Neural cell (in vitro differentiated cells): ENCODE measurements at regions not wholly inside any gene's neighbourhood (a gene's known extent, or its start where the extent isn't known, plus 50 kb on each side); places are given as distances from the start of the nearest gene placed in this dataset.

Experiments
- H2AFZ ChIP-seq: fragments of 200-600, 300-800 bp; sonication (generic), shearing (Covaris generic); 2 replicates; pipeline ENCODE4 v1.6.0; 2014; ENCODE audit warnings: low read depth, mild to moderate bottlenecking, antibody characterized with exemption, low read length, moderate library complexity
- H3F3A ChIP-seq: fragments of 200-600 bp; shearing (Covaris generic); 2 replicates; pipeline ENCODE4 v1.6.1; 2016; ENCODE audit warnings: mild to moderate bottlenecking, moderate library complexity, mixed read lengths, antibody characterized with exemption, low read length; ENCODE audit not compliant: insufficient read depth, poor library complexity, severe bottlenecking
- H3K27ac ChIP-seq: fragments of 200-600, 300-800 bp; sonication (generic), shearing (Covaris generic); 2 replicates; pipeline ENCODE4 v1.5.1; 2014; ENCODE audit warnings: mild to moderate bottlenecking, low read length, moderate library complexity
- H3K27me3 ChIP-seq: fragments of 300-800, 200-600 bp; sonication (generic), shearing (Covaris generic); 2 replicates; pipeline ENCODE4 v1.6.0; 2014; ENCODE audit warnings: mild to moderate bottlenecking, low read depth, low read length, moderate library complexity; ENCODE audit not compliant: insufficient read depth
- H3K36me3 ChIP-seq: fragments of 300-800, 200-600 bp; sonication (generic), shearing (Covaris generic); 2 replicates; pipeline ENCODE4 v1.5.1; 2014; ENCODE audit warnings: mild to moderate bottlenecking, antibody characterized with exemption, low read length, moderate library complexity; ENCODE audit not compliant: insufficient read depth
- H3K4me2 ChIP-seq: fragments of 300-800, 200-600 bp; sonication (generic), shearing (Covaris generic); 2 replicates; pipeline ENCODE4 v1.6.0; 2014; ENCODE audit warnings: mild to moderate bottlenecking, low read length
- H3K4me3 ChIP-seq: fragments of 300-800, 200-600 bp; sonication (generic), shearing (Covaris generic); 2 replicates; pipeline ENCODE4 v1.5.1; 2014; ENCODE audit warnings: mild to moderate bottlenecking, low read length, moderate library complexity
- H3K79me2 ChIP-seq: fragments of 200-600 bp; shearing (Covaris generic); replicated peaks from 2 replicates; pipeline ENCODE4 v1.6.0; 2014; ENCODE audit warnings: mild to moderate bottlenecking, low read length, moderate library complexity; ENCODE audit not compliant: insufficient read depth
- H3K9ac ChIP-seq: fragments of 300-800, 200-600 bp; sonication (generic), shearing (Covaris generic); 2 replicates; pipeline ENCODE4 v1.6.1; 2016; ENCODE audit warnings: mild to moderate bottlenecking, low read length, mixed read lengths
- H3K9me2 ChIP-seq: fragments of 200-600 bp; shearing (Covaris generic); 2 replicates; pipeline ENCODE4 v1.6.1; 2016; ENCODE audit warnings: mild to moderate bottlenecking, low read length, mixed read lengths; ENCODE audit not compliant: insufficient read depth
- H3K9me3 ChIP-seq: fragments of 200-600, 300-800 bp; sonication (generic), shearing (Covaris generic); 2 replicates; pipeline ENCODE4 v1.6.1; 2016; ENCODE audit warnings: mild to moderate bottlenecking, mixed run types, low read length, moderate library complexity, mixed read lengths
- H4K20me1 ChIP-seq: fragments of 200-600 bp; shearing (Covaris generic); 2 replicates; pipeline ENCODE4 v1.6.1; 2016; ENCODE audit warnings: mild to moderate bottlenecking, mixed run types; ENCODE audit not compliant: insufficient read depth
- EP300 ChIP-seq: fragments of 450-650 bp; conservative IDR thresholded peaks from 2 replicates; pipeline ENCODE4 v1.6.1; 2014; ENCODE audit warnings: antibody characterized with exemption, mild to moderate bottlenecking, moderate library complexity; ENCODE audit not compliant: poor library complexity, severe bottlenecking
- EZH2 ChIP-seq: fragments of 200-600, 300-800 bp; shearing (Covaris generic), sonication (generic); IDR thresholded peaks from 2 replicates; pipeline ENCODE4 v1.6.1; 2014; ENCODE audit warnings: antibody characterized with exemption, low read length, borderline replicate concordance, mild to moderate bottlenecking; ENCODE audit not compliant: insufficient read depth, poor library complexity, severe bottlenecking
- MXI1 ChIP-seq: fragments of 450-650 bp; conservative IDR thresholded peaks from 2 replicates; pipeline ENCODE4 v1.6.1; 2014; ENCODE audit warnings: antibody characterized with exemption, mild to moderate bottlenecking; ENCODE audit not compliant: poor library complexity, severe bottlenecking
- POLR2AphosphoS5 ChIP-seq: IDR thresholded peaks from 2 replicates; pipeline ENCODE4 v1.6.1; 2012
- RAD21 ChIP-seq: fragments of 450-650 bp; conservative IDR thresholded peaks from 2 replicates; pipeline ENCODE4 v1.6.1; 2014; ENCODE audit warnings: antibody characterized with exemption, mild to moderate bottlenecking, moderate library complexity
- SMC3 ChIP-seq: fragments of 450-650 bp; conservative IDR thresholded peaks from 2 replicates; pipeline ENCODE4 v1.6.1; 2014; ENCODE audit warnings: antibody characterized with exemption, mild to moderate bottlenecking, moderate library complexity; ENCODE audit not compliant: poor library complexity
- TAF1 ChIP-seq: IDR thresholded peaks from 2 replicates; pipeline ENCODE4 v1.6.1; 2012; ENCODE audit warnings: low read depth
- TF ChIP-seq, protein P1 (sequence below): fragments of 450-650 bp; IDR thresholded peaks from 2 replicates; pipeline ENCODE4 v1.5.1; 2014; ENCODE audit warnings: antibody characterized with exemption, mild to moderate bottlenecking, moderate library complexity; ENCODE audit not compliant: poor library complexity, severe bottlenecking
- TF ChIP-seq, protein P2 (sequence below): IDR thresholded peaks from 2 replicates; pipeline ENCODE4 v1.6.1; 2012; ENCODE audit warnings: borderline replicate concordance

- H3F3A ChIP-seq: no peaks in the 10 kb centered on the region
- H3K9me2 ChIP-seq: no peaks in the 10 kb centered on the region
- H4K20me1 ChIP-seq: no peaks in the 10 kb centered on the region
- no peak overlapping the region for H3K9ac ChIP-seq
- no peak overlapping the region for H3K27ac ChIP-seq
- H3K4me2 ChIP-seq: no peak overlapping the region
- no peak overlapping the region for H3K4me3 ChIP-seq
- no peaks in the 10 kb centered on the region for H3K27me3 ChIP-seq
- H2AFZ ChIP-seq: no peak overlapping the region
- no peak for TF ChIP-seq RAD21
- no peak for TF ChIP-seq EP300
- TF ChIP-seq, protein P1, sequence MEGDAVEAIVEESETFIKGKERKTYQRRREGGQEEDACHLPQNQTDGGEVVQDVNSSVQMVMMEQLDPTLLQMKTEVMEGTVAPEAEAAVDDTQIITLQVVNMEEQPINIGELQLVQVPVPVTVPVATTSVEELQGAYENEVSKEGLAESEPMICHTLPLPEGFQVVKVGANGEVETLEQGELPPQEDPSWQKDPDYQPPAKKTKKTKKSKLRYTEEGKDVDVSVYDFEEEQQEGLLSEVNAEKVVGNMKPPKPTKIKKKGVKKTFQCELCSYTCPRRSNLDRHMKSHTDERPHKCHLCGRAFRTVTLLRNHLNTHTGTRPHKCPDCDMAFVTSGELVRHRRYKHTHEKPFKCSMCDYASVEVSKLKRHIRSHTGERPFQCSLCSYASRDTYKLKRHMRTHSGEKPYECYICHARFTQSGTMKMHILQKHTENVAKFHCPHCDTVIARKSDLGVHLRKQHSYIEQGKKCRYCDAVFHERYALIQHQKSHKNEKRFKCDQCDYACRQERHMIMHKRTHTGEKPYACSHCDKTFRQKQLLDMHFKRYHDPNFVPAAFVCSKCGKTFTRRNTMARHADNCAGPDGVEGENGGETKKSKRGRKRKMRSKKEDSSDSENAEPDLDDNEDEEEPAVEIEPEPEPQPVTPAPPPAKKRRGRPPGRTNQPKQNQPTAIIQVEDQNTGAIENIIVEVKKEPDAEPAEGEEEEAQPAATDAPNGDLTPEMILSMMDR: no peak
- no peak for TF ChIP-seq EZH2
- TF ChIP-seq SMC3: no peak
- TF ChIP-seq, protein P2, sequence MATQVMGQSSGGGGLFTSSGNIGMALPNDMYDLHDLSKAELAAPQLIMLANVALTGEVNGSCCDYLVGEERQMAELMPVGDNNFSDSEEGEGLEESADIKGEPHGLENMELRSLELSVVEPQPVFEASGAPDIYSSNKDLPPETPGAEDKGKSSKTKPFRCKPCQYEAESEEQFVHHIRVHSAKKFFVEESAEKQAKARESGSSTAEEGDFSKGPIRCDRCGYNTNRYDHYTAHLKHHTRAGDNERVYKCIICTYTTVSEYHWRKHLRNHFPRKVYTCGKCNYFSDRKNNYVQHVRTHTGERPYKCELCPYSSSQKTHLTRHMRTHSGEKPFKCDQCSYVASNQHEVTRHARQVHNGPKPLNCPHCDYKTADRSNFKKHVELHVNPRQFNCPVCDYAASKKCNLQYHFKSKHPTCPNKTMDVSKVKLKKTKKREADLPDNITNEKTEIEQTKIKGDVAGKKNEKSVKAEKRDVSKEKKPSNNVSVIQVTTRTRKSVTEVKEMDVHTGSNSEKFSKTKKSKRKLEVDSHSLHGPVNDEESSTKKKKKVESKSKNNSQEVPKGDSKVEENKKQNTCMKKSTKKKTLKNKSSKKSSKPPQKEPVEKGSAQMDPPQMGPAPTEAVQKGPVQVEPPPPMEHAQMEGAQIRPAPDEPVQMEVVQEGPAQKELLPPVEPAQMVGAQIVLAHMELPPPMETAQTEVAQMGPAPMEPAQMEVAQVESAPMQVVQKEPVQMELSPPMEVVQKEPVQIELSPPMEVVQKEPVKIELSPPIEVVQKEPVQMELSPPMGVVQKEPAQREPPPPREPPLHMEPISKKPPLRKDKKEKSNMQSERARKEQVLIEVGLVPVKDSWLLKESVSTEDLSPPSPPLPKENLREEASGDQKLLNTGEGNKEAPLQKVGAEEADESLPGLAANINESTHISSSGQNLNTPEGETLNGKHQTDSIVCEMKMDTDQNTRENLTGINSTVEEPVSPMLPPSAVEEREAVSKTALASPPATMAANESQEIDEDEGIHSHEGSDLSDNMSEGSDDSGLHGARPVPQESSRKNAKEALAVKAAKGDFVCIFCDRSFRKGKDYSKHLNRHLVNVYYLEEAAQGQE: no peak
- no peak for TF ChIP-seq POLR2AphosphoS5
- TF ChIP-seq TAF1: no peak
- TF ChIP-seq MXI1: no peak
- H3K9me3 ChIP-seq: no peaks in the 10 kb centered on the region
- H3K79me2 ChIP-seq: no peaks in the 10 kb centered on the region
- no peaks in the 10 kb centered on the region for H3K36me3 ChIP-seq
Measured at GRCh38 chr10:43846968-43847367, 198.3 kb upstream of the ZNF32 start.

- Histone ChIP-seq H4K20me1 (no peaks in the 10 kb centered on the region), H3K9me2 (no peaks in the 10 kb centered on the region), H3K9me3 (no peaks in the 10 kb centered on the region), H3K9ac (no peak overlapping the region), H3F3A (no peaks in the 10 kb centered on the region), H3K27ac (no peak overlapping the region), H3K27me3 (no peaks in the 10 kb centered on the region), H3K4me3 (no peak overlapping the region), H3K36me3 (no peaks in the 10 kb centered on the region), H3K79me2 (no peaks in the 10 kb centered on the region), H2AFZ (no peak overlapping the region), H3K4me2 (no peak overlapping the region)
- no peak for TF ChIP-seq EZH2
- TF ChIP-seq, protein P2: no peak
- TF ChIP-seq POLR2AphosphoS5: no peak
- no peak for TF ChIP-seq TAF1
- no peak for TF ChIP-seq MXI1
- no peak for TF ChIP-seq EP300
- TF ChIP-seq SMC3: no peak
- TF ChIP-seq, protein P1: no peak
- TF ChIP-seq RAD21: no peak
Measured at GRCh38 chr10:43846187-43846680, 197.6 kb upstream of the ZNF32 start.
